Suprapubic skin (tissue), 4 donors: ENCODE measurements at regions not wholly inside any gene's neighbourhood (a gene's known extent, or its start where the extent isn't known, plus 50 kb on each side); places are given as distances from the start of the nearest gene placed in this dataset.

Experiments used
- EP300 ChIP-seq: sonication (generic); formaldehyde crosslinking; IDR thresholded peaks from one replicate; pipeline ENCODE4 v1.6.1; 2017; ENCODE audit warnings: antibody characterized with exemption
- POLR2A ChIP-seq, 2 donors: fragments of 450-650 bp; IDR thresholded peaks; one replicate each; pipeline ENCODE4 v1.6.1; 2017; ENCODE audit warnings: antibody characterized with exemption in 2 of 2, mild to moderate bottlenecking in 2 of 2, moderate library complexity in 2 of 2
- POLR2AphosphoS5 ChIP-seq, 3 donors: sonication (generic); formaldehyde crosslinking; IDR thresholded peaks; one replicate each; pipeline ENCODE4 v1.6.1; 2017; ENCODE audit warnings: antibody characterized with exemption in 3 of 3
- TF ChIP-seq, protein P1 (sequence below), 2 donors: fragments of 200-600 bp in 1 of 2; fragments of 450-650 bp in 1 of 2; sonication (generic) in 1 of 2; IDR thresholded peaks; one replicate each; pipeline ENCODE4 v1.5.1; 2016 to 2019; ENCODE audit warnings: antibody characterized with exemption in 2 of 2, mild to moderate bottlenecking in 1 of 2, moderate library complexity in 1 of 2

GRCh38 chr12:28882444-28882843 lies 266.6 kb upstream of the FAR2 start:
- TF ChIP-seq, protein P1, sequence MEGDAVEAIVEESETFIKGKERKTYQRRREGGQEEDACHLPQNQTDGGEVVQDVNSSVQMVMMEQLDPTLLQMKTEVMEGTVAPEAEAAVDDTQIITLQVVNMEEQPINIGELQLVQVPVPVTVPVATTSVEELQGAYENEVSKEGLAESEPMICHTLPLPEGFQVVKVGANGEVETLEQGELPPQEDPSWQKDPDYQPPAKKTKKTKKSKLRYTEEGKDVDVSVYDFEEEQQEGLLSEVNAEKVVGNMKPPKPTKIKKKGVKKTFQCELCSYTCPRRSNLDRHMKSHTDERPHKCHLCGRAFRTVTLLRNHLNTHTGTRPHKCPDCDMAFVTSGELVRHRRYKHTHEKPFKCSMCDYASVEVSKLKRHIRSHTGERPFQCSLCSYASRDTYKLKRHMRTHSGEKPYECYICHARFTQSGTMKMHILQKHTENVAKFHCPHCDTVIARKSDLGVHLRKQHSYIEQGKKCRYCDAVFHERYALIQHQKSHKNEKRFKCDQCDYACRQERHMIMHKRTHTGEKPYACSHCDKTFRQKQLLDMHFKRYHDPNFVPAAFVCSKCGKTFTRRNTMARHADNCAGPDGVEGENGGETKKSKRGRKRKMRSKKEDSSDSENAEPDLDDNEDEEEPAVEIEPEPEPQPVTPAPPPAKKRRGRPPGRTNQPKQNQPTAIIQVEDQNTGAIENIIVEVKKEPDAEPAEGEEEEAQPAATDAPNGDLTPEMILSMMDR (IDR thresholded peaks at IDR 0.05): no peak
- TF ChIP-seq POLR2A (IDR thresholded peaks at IDR 0.05): no peak
- TF ChIP-seq POLR2AphosphoS5 (IDR thresholded peaks at IDR 0.05): no peak
- no peak for TF ChIP-seq EP300
